Activated CD8-positive, alpha-beta memory T cell treated with anti-CD3 and anti-CD28 coated beads for 1 hour (primary cell): ENCODE measurements at regions not wholly inside any gene's neighbourhood (a gene's known extent, or its start where the extent isn't known, plus 50 kb on each side); places are given as distances from the start of the nearest gene placed in this dataset.
"Not testable (repeated sequence)": the region's sequence is repeated elsewhere in the genome, so short reads cannot be mapped to it uniquely, and the experiment has no call there.

Source experiments
- DNase-seq, 2 donors: peaks; one replicate each; pipeline ENCODE4 v3.0.0-alpha.2; 2020; ENCODE audit warnings: low read depth in 1 of 2; ENCODE audit errors: extremely low read depth in 1 of 2

GRCh38 chr2:147156970-147157369 is 687.9 kb upstream of the ACVR2A start:
- DNase-seq, result no peak

- DNase-seq, result no peak
These were observed 694.6 kb upstream of the ACVR2A start for GRCh38 chr2:147150241-147150635.

DNA sequence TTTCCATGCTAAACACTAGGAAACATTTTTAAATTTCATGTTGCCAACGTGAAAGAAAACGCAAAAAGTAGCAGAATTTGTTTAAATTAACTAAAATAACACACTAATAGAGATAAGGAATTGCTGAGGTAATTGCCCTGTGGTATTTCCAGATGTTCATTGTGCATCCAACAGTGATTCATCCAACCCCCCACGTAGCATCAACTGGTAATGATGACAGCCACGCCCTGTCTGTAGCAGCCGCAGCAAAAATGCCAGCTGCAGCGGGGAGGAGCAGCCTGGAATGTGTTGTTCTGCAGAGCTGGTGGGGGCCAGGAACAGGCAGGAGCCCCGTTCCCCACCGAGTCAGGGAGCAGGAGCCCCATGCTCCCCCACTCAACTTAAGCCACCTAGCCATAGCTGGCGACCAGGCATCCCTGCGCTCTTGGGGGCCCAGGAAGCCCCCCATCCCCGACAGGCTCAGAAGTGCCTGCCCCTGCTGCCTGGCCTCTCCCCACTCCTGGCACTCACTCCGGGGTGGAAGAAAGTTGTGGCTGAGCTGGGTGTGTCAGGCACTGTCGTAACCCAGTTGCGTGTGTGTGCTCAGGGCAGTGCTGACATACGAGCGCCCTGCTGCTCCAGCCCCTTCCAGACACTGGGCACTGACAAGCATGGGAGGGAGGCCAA is 695.1 kb upstream of the ACVR2A start:
- no peak for DNase-seq

DNA sequence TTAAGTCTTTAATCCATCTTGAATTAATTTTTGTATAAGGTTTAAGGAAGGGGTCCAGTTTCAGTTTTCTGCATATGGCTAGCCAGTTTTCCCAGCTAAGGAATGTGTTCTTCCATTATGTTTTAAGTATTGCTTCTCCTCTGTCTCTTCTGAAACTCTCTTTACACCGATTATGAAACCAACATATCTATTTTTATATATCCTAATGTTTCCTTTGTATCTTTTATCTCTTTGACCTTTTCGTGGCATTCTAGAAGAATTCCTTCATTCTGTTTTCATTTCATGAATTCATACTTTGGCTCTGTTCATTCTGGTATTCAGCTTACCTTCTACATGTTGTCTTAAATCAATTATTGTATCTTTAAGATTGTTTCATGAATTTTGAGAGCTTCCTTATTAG is 697.0 kb upstream of the ACVR2A start:
- DNase-seq, result no peak

DNA sequence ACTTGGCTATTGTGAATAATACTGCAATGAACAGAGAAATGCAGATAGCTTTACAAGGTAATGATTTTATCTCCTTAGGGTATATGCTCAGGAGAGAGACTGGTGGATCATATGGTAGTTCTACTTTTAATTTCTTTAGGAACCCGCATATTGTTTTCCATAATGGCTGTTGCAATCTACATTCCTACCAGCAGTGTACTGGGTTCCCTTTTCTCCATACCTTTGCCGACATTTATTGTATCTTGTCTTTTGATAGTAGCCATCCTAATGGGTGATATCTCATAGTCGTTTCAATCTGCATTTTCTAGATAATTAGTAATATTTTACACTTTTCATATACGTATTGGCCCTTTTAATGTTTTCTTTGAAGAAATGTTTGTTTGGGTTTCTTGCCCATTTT is 702.9 kb upstream of the ACVR2A start:
- no peak for DNase-seq

DNA sequence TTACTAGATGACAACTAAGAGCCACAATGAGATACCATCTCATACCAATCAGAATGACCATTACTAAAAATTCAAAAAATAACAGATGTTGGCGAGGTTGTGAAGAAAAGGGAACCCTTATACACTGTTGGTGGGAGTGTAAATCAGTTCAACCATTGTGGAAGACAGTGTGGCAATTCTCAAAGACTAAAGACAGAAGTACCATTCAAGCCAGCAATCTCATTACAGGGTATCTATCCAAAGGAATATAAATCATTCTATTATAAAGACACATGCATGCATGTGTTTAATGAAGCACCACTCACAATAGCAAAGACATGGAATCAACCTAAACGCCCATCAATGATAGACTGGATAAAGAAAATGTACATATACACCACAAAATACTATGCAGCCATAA is 705.1 kb upstream of the ACVR2A start:
- DNase-seq, result not testable (repeated sequence)

DNA sequence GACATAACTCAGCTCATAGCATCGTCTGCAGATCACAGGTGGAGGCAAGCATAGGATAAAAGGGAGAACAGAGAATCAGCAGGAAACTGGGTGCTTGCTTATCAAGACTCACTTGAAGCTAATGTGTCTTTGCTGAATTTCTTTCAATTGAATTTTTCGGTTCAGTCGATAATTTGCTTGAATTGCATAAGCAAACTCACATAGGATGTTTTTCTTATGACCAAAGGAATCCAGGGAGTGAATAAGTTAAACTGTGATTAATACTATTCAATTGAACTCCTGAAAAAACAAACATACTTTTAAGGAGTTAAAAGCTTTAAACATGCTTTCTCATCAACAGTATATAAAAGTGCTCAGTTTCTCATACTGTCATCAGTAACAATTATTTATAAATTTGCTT is 707.1 kb upstream of the ACVR2A start:
- DNase-seq, result no peak

DNA sequence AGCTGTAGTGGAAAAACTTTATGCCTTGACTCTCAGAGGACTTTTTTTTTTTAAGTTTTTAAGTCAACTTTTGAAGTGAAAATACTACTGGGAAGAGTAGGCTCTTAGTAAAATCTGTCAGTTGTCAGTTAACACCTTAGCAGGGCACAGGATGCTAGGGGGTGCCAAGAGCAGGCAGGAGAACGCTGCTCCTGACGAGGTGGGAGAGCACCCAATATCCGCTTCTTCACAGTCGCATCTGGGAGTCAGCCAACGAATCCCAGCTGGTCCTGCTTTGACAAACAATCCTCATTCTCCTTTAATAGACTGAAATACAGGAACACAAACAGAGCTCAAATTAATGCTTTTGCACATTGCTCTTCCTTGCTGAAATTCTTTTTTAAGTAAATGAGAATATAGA is 709.5 kb upstream of the ACVR2A start:
- no peak for DNase-seq

- DNase-seq, result no peak
These were observed 711.4 kb upstream of the ACVR2A start for GRCh38 chr2:147133286-147133908.

DNA sequence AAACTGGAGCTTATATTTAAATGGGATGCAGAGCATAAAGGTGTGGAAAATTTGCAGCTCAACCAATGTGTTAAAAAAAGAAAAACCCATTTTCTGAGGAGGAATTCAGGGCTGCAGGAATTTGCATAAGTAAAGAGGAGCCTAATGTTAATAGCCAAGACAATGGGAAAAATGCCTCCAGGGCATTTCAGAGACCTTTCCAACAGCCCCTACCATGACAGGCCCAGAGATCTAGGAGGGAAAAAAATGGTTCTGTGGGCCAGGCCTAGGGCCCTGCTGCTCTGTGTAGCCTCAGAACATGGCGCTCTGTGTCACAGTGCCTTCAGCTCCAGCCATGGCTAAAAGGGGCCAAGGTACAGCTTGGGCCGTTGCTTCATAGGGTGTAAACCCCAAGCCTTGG is 719.7 kb upstream of the ACVR2A start:
- no peak for DNase-seq

DNA sequence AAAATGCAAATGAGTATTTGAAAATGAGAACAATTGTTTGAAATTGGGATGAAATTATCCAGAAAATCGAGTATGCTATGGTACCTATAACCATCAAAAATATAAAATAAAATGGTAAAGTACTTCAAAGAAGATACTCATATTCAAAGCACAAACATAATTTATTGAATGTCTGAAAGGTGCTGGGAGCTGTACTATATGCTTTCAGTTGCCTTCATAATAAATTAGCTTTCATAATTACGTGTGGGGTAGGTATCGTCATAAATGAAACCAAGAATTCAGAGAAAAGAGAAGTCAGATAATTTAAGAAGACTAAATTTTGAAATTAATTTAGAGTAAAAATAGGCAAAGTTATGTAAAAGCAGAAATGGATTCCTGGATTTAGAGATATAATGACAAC is 721.9 kb upstream of the ACVR2A start:
- DNase-seq, result no peak

DNA sequence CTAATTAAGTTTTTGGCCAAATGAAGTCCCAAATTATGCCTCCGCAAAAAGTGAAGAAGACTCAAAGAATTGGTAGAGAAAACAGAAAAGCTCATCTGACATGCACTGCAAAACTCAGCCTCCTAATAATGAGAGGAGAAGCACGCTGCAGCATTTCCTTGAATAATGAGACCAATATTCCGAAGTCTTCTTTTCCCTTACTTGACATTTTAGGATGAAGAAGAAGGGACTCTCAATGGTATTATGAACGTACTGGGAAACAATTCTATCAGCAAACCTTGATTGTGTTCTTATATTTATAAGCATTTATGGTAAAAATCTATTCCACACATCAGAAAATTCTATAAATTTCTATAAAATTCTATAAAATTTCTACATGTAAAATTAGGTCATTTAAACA is 733.9 kb upstream of the ACVR2A start:
- DNase-seq, result no peak

GRCh38 chr2:147110317-147110716 is 734.5 kb upstream of the ACVR2A start:
- no peak for DNase-seq

- no peak for DNase-seq
These were observed 735.5 kb upstream of the ACVR2A start for GRCh38 chr2:147109291-147109690.

DNA sequence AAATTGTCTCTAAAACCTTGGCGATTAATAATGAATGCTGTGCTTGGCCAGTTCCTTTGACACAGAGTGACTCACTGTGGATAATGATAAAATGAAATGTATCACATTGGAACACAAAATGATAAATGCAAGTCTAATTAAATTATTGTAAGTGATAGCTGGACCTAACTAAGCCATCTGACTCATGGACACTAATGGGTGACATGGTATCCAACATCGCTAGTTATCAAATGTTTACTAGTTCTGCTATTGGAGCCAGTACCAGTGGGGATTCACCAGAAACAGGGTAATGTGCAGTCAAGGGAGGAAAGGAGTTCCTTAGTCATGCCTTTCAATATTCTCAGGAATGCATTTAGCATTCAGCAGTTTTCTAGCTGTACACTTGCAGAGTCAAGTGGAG is 736.3 kb upstream of the ACVR2A start:
- no peak for DNase-seq

GRCh38 chr2:147101941-147102790 is 742.7 kb upstream of the ACVR2A start:
- no peak for DNase-seq

- no peak for DNase-seq
These were observed 744.3 kb upstream of the ACVR2A start for GRCh38 chr2:147100406-147101035.

DNA sequence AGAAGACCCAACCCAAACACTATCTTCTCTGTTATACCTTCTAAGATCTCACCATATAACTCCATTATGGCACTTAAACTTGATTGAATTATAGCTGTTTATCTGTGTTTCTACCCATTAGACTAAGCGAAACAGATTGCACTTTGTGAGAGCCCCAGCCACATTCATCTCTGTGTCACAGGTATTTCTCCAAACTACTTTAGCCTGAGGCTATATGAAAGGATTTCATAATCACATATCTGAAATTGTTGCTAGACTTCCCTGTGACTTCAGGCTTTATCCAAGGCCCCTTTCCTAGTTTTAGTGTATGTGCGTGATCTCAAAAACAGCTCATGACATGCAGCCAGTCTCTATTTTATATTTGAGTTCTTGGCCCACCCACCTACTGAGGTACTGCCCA is 745.0 kb upstream of the ACVR2A start:
- no peak for DNase-seq

- DNase-seq, result no peak
These were observed 745.9 kb upstream of the ACVR2A start for GRCh38 chr2:147098940-147099339.

DNA sequence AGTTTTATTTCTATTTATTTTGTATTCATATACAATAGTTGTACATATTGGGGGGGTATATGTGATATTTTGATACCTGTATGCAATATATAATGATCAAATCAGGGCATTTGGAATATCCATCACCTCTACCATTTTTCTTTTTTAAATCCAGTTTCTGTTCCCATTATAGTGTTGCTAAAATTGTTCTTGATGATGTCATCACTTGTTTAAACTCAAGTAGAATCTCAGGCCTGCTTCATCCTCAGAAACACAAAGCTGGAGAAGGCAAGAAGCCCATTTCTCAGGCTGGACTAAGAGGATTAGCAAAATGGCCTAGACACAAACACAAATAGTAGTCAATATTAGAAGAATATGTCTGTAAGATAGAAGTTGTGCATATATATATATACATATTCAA is 747.1 kb upstream of the ACVR2A start:
- no peak for DNase-seq

GRCh38 chr2:147096671-147097070 is 748.2 kb upstream of the ACVR2A start:
- no peak for DNase-seq

DNA sequence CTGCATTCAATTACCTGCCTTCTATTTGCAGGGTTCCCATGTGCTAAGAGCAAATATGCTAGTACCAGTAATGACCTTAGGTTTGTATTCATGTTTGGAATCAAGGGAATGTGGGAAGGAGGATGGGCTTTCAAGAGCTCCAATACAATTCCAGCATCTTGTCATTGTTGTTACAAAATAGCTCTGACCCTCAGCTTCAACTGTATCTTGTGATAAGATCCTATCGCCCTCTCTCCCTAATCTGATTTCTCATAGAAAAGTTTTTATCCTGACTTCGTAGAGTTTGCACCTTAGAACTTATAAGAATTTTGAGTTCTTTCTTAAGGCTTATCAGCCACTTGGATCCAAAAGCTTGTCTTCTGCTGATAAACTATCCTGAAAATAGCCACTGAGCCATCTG is 749.5 kb upstream of the ACVR2A start:
- DNase-seq, result no peak
